Mesodermal cell (in vitro differentiated cells): ENCODE measurements at regions not wholly inside any gene's neighbourhood (a gene's known extent, or its start where the extent isn't known, plus 50 kb on each side); places are given as distances from the start of the nearest gene placed in this dataset.

ENCODE experiments used
- H3K27ac ChIP-seq: 2 replicates; pipeline ENCODE4 v1.7.0; 2013; ENCODE audit warnings: mild to moderate bottlenecking, low read depth, low read length, moderate library complexity; ENCODE audit not compliant: severe bottlenecking
- H3K36me3 ChIP-seq: 2 replicates; pipeline ENCODE4 v1.7.1; 2013; ENCODE audit warnings: mild to moderate bottlenecking, low read length, moderate library complexity; ENCODE audit not compliant: control insufficient read depth, insufficient read depth
- H3K4me1 ChIP-seq: one replicate; pipeline ENCODE4 v1.7.1; 2013; ENCODE audit warnings: mild to moderate bottlenecking, low read length; ENCODE audit not compliant: insufficient read depth, control insufficient read depth, poor library complexity, severe bottlenecking
- H3K4me3 ChIP-seq: 2 replicates; pipeline ENCODE4 v1.7.0; 2013; ENCODE audit warnings: low read length, control low read depth, mild to moderate bottlenecking; ENCODE audit not compliant: insufficient read depth, poor library complexity, severe bottlenecking; ENCODE audit errors: extremely low read depth
- H3K9me3 ChIP-seq: 2 replicates; pipeline ENCODE4 v1.7.1; 2013; ENCODE audit warnings: mild to moderate bottlenecking, low read length, moderate library complexity; ENCODE audit not compliant: control insufficient read depth
- WGBS, 2 experiments: methylation state at CpG; one replicate each; pipeline ENCODE4 v1.1.5; 2013; ENCODE audit warnings: missing lambda C conversion rate in 2 of 2; ENCODE audit not compliant: insufficient coverage in 2 of 2; 5-methylcytosine and 5-hydroxymethylcytosine counted together

DNA sequence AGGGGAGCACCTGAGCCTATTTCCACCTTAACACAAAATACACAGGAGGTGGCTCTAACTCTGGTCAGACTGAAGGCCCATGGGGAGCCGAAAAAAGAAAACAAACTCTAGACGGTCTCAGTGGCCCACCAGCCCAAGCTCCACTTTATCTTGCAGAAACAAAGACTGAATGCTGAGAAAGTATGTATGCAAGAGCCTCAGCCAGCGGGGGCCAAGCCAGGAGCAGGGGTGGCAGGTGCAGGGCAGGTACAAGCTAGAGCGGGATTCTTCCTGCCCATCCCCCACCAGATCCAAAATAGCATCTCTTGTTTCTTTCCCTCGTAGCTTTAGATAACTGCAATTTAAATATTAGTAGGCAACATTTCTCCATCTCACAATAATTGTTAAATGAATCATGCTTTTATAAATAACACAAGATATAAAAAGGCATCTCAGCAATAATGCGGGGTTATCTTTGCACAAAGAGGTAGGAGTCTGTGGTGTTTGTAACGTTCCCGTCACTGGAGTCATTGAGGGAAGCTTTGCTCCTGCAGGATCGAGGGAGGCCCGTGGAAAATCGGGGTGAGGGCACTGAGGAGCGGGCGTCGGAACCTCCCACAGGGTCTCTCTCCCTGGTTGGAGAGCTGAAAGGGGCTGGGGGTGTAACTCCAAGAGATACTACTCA lies 418.0 kb downstream of the SHANK2 start:
- Histone ChIP-seq H3K4me1 (no peaks in the 10 kb centered on the region), H3K27ac (no peak overlapping the region), H3K4me3 (no peak overlapping the region), H3K36me3 (no peaks in the 10 kb centered on the region), H3K9me3 (no peaks in the 10 kb centered on the region)
- WGBS, 2 experiments: 50 to 65% methylated on average over 4 to 10 of the region's 14 CpGs

DNA sequence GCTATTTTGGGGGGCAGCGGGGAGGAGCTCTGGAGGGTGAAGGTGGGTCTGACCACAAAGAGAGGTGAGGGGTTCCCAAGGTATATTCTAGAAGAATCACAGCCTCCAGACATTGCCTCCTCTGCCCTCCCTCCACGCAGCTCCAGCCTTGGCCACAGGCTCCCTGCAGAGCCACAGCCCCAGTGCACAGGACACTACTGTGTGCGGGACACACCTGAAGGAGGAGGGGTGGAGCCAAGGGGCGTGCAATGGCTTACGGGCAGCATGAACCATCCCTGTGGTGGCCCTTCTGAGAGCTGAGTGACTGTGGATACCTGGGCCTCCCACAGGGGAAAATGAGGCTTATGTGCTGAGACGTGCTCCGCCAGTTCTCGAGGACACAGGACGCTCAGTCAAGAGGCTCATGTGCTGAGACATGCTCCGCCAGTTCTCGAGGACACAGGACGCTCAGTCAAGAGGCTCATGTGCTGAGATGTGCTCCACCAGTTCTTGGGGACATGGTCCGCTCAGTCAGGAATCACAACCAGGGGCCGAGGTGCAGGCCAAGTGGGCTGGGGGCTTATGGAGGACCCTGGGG lies 417.3 kb downstream of the SHANK2 start:
- Histone ChIP-seq H3K4me3 (no peak overlapping the region), H3K9me3 (no peaks in the 10 kb centered on the region), H3K27ac (no peak overlapping the region), H3K36me3 (no peaks in the 10 kb centered on the region), H3K4me1 (no peaks in the 10 kb centered on the region)
- 89 to 91% methylated on average over 12 to 14 of the region's 14 CpGs for WGBS, 2 experiments

DNA sequence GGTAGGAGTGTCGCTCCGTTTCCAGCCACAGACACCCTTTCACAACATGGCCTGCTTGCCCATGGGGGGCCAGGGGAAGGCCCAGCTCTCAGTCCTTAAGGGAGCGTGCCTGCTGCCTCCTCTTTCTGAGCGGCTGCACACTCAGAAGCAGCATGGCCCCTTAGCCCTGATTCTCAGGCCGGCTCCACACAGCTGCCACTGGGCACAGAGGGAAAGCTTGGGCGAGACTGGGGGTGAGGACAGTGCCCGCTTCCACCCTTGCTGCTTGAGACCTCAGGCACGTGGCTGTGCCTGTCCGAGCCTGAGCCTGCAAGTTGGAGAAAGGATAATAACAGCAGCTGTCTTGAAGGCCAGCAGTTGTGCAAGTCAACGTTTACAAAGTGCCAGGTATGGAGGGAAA lies 416.3 kb downstream of the SHANK2 start:
- WGBS, 2 experiments: 89 to 93% methylated on average over 6 to 10 of the region's 10 CpGs
- Histone ChIP-seq H3K4me3 (no peak overlapping the region), H3K36me3 (no peaks in the 10 kb centered on the region), H3K4me1 (no peaks in the 10 kb centered on the region), H3K27ac (no peak overlapping the region), H3K9me3 (no peaks in the 10 kb centered on the region)

DNA sequence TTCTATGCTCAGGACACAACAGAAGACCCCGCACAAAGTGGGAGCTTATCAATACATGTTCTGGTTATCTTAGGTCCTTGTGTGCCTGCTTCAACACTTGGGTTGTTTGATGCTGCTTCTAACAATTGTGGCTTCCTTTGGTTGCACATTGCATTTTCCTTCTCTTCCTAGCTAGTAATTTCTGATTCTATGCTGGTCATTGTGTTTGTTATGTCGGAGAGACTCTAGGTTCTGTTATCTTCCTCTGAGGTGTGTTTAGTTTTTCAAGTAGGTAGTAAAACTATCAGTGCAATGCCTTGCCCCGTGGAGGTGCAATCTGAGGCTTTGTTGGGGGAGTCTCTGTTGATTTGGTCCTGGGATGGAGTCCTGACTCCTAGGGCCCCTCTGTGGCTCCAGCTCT lies 414.2 kb downstream of the SHANK2 start:
- 86% methylated on average over 2 of the region's 3 CpGs; no CpG with 5 or more reads in 1 of the 2 experiments for WGBS, 2 experiments

DNA sequence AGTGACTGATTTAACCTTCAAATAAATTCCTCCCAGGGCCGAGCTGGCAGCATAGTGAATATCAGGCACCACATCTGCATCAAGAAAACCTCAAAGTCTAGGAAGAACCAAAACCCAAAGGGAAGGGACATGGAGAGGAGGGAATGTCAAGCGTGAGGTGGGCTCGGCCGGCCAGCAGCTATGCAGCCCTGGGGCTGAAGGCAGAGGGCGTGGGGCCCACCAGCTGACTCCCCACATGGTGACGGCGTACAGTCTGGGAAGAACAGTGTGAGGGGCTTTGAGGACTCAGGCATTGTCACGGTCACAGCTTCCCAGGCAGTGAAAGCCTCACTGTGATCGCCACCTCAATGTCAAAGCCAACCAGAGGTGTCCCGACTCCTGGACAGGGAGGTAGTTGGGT lies 412.5 kb downstream of the SHANK2 start:
- Histone ChIP-seq H3K27ac (no peak overlapping the region), H3K9me3 (no peaks in the 10 kb centered on the region), H3K4me1 (no peaks in the 10 kb centered on the region), H3K36me3 (no peaks in the 10 kb centered on the region), H3K4me3 (no peak overlapping the region)
- WGBS, 2 experiments: 97 to 100% methylated on average over 5 to 9 of the region's 10 CpGs

More for the DNA sequence above, 414.2 kb downstream of the SHANK2 start:
- Histone ChIP-seq H3K27ac (no peak overlapping the region), H3K9me3 (no peaks in the 10 kb centered on the region), H3K4me3 (no peak overlapping the region), H3K36me3 (no peaks in the 10 kb centered on the region), H3K4me1 (no peaks in the 10 kb centered on the region)

DNA sequence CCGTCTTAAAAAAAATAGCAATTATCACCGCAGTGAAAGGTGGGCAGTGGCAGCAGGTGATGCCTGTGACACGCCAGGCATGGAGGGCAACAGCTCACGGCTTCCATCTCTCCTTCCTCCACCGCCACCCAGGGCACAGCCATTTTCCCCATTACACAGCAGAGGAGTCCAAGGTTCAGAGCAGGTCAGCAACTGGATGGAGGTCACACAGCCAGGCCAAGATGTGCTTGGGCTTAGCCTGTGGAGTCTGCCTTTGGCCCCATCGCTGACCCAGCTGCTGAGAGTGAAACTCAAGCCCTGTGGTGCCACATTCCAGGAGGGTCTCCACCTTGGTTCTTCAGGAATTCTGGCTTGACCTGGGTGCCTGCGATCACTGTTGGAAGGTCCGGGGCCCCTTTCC lies 411.1 kb downstream of the SHANK2 start:
- H3K4me3 ChIP-seq: no peak overlapping the region
- H3K9me3 ChIP-seq: no peaks in the 10 kb centered on the region
- no peak overlapping the region for H3K27ac ChIP-seq
- 86 to 98% methylated on average over 7 to 8 of the region's 8 CpGs for WGBS, 2 experiments
- no peaks in the 10 kb centered on the region for H3K36me3 ChIP-seq
- H3K4me1 ChIP-seq: no peaks in the 10 kb centered on the region

DNA sequence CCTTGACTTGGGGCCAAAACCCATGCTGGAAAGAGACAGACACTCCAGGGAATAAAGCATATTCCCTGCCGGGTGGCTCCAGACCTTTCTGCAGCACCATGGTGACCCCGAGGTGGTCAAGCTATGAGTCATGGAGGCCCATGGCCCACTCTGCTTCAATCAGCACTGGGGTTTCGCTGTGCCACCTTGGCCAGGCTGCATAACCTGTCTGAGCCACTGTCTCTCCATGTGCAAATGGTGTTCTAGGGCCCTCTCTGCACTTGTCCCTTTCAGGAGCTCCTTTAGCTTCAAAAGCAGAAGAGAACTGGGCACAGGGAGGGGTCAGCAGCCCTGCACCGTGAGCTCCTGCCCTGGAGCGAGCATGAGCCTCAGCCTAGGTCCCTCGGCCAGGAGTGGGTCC lies 410.1 kb downstream of the SHANK2 start:
- H3K4me3 ChIP-seq: no peak overlapping the region
- no peaks in the 10 kb centered on the region for H3K4me1 ChIP-seq
- 81 to 94% methylated on average over 6 of the region's 6 CpGs for WGBS, 2 experiments
- H3K36me3 ChIP-seq: no peaks in the 10 kb centered on the region
- no peak overlapping the region for H3K27ac ChIP-seq
- H3K9me3 ChIP-seq: no peaks in the 10 kb centered on the region

DNA sequence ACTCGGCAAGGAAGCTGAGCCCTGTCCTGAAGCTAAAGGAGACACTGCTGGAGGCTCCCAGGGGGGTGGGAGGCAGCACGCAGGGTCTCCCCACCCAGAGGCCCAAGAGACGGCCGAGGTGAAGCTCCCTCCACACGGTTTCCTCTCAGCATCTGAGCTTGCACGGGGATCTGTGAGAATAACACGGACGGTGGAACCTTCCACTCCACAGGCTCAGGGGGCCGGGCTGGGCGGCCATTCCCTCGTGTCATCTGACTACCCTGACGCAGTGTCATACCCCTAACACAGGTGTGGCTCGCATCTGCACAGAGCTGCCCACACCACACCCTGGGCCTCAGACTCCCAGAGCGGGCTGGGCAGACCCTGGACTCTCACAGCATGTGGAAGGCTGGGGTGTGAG lies 409.7 kb downstream of the SHANK2 start:
- Histone ChIP-seq H3K4me3 (no peak overlapping the region), H3K27ac (no peak overlapping the region), H3K36me3 (no peaks in the 10 kb centered on the region), H3K4me1 (no peaks in the 10 kb centered on the region), H3K9me3 (no peaks in the 10 kb centered on the region)
- WGBS, 2 experiments: 91 to 94% methylated on average over 13 of the region's 14 CpGs

DNA sequence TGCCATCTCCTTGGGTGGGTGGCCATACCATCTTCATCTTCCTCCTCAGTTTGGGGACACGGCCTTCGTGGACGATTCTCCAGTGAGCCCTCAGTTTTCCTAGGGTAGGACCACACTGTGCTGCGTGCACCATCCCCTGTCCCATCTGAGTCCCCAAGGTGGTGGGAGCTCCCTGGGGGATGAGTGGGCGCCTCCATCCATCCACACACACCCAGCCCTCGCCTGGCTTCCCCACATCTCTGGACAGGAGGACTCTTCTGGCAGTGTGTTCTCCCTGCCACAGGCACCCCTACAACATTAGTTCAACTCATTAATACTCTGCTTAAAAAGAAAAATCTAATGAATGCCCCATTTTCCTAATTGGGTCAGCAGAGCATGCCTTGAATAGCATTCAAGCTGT lies 408.5 kb downstream of the SHANK2 start:
- Histone ChIP-seq H3K36me3 (no peaks in the 10 kb centered on the region), H3K4me1 (no peaks in the 10 kb centered on the region), H3K27ac (no peak overlapping the region), H3K4me3 (no peak overlapping the region), H3K9me3 (no peaks in the 10 kb centered on the region)
- WGBS, 2 experiments: 91 to 96% methylated on average over 4 to 6 of the region's 6 CpGs

DNA sequence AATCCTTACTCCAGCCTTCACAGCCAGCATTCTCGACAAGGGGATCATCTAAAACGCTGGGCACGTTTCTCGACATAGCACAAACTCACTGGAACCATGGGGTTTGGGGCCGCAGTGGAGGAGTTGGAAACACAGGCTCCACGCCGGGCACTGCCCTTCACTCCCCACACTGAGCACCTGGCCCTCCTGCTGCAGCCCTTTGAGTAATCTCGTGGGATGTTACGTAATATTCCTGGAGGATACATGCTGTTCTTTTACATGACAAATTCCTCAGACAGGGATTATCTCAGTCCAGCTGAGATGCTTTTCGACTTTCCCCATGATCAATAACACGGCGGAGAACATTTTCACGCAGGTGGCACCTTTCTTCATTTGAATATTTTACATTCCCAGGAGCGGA lies 408.0 kb downstream of the SHANK2 start:
- Histone ChIP-seq H3K9me3 (no peaks in the 10 kb centered on the region), H3K36me3 (no peaks in the 10 kb centered on the region)
- 88 to 89% methylated on average over 13 to 14 of the region's 14 CpGs for WGBS, 2 experiments

DNA sequence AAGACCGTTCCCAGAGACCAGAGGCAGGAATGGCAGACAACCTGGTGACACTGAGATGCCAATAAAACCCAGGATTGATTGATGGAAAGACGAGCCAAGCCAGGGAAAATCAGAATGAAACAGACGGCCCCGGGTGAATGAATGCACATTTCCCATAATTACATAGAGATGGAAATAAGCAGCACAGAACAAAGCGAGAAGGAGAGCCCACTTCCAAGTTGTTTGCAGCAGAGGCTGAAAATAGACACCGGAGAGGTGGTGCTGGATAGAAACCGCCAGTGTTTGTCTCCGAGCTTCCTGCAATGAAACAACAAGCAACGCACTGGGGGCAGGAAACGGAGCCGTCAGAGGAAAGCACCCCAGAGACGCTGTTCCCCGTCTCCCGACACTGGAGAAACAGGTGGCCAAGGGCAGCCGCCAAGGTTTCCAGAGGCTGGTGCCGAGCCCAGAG lies 406.8 kb downstream of the SHANK2 start:
- Histone ChIP-seq H3K4me1 (no peaks in the 10 kb centered on the region), H3K4me3 (no peak overlapping the region), H3K36me3 (no peaks in the 10 kb centered on the region), H3K9me3 (no peaks in the 10 kb centered on the region), H3K27ac (no peak overlapping the region)
- 91% methylated on average over 15 to 16 of the region's 16 CpGs for WGBS, 2 experiments

More for the DNA sequence above, 408.0 kb downstream of the SHANK2 start:
- Histone ChIP-seq H3K4me3 (no peak overlapping the region), H3K4me1 (no peaks in the 10 kb centered on the region), H3K27ac (no peak overlapping the region)
